GM12878 (cell line): ENCODE measurements at regions not wholly inside any gene's neighbourhood (a gene's known extent, or its start where the extent isn't known, plus 50 kb on each side); places are given as distances from the start of the nearest gene placed in this dataset.
"Not testable (repeated sequence)": the region's sequence is repeated elsewhere in the genome, so short reads cannot be mapped to it uniquely, and the experiment has no call there.

Experiments used
- ATAC-seq: fragments of 200-7000 bp; cut with Tn5 transposase; 3 replicates; pipeline ENCODE4 v1.9.1; 2020; ENCODE audit warnings: mild to moderate bottlenecking, moderate library complexity
- BruUV-seq: library from RNA; stranded (reverse); fragments of 400-500 nt; replicated peaks from 2 replicates; lab custom pipeline; 2021; lab: Mats Ljungman, UMichigan
- CTCF ChIA-PET: fragments of 300-600 bp; sonication (Branson Sonifier 250); formaldehyde crosslinking; extraction: SDS; loops from one replicate; lab custom pipeline; 2021; ENCODE audit warnings: inconsistent platforms; lab: Yijun Ruan, JAX
- POLR2A ChIA-PET: fragments of 350-600 bp; formaldehyde crosslinking; extraction: SDS; loops from one replicate; lab custom pipeline; 2021; ENCODE audit warnings: inconsistent platforms; lab: Charles Lee
- RAD21 ChIA-PET: fragments of 300-600 bp; sonication (Branson Sonifier 250); formaldehyde crosslinking; loops from one replicate; lab custom pipeline; 2023; ENCODE audit warnings: antibody characterized with exemption; ENCODE audit not compliant: unreplicated experiment; lab: Charles Lee
- SMC1A ChIA-PET: fragments of 300-600 bp; sonication (Branson Sonifier 250); formaldehyde crosslinking; loops from one replicate; lab custom pipeline; 2023; ENCODE audit not compliant: unreplicated experiment, uncharacterized antibody; lab: Charles Lee
- DNase-seq: peaks from one replicate; pipeline ENCODE4 v3.0.0-alpha.2; 2011; ENCODE audit warnings: low read depth, low spot score
- FAIRE-seq: peaks from 3 replicates; lab custom pipeline; 2011; peaks lifted over from hg19 to GRCh38; lab: Jason Lieb, UNC
- H2AFZ ChIP-seq: 2 replicates; pipeline ENCODE4 v1.6.0; 2011; ENCODE audit warnings: low read depth, low read length, control low read depth; ENCODE audit not compliant: control insufficient read depth
- H3K27ac ChIP-seq: 2 replicates; pipeline ENCODE4 v1.5.1; 2011; ENCODE audit warnings: control low read depth; ENCODE audit not compliant: control insufficient read depth, insufficient read depth
- H3K27me3 ChIP-seq, 2 experiments: replicated peaks in 1 of 2; 2 replicates each; pipeline versions ENCODE4 v1.6.0 to v1.6.1; 2011; ENCODE audit warnings: low read length in 1 of 2; ENCODE audit not compliant: control insufficient read depth in 2 of 2, insufficient read depth in 2 of 2
- H3K36me3 ChIP-seq, 2 experiments: 2 replicates each; pipeline ENCODE4 v1.5.1; 2011; ENCODE audit warnings: low read length in 1 of 2; ENCODE audit not compliant: control insufficient read depth in 2 of 2, insufficient read depth in 2 of 2
- H3K4me1 ChIP-seq: 2 replicates; pipeline ENCODE4 v1.6.1; 2011; ENCODE audit warnings: mild to moderate bottlenecking, low read length, moderate library complexity, mixed read lengths; ENCODE audit not compliant: control insufficient read depth, insufficient read depth
- H3K4me2 ChIP-seq: 2 replicates; pipeline ENCODE4 v1.6.0; 2011; ENCODE audit warnings: control low read depth; ENCODE audit not compliant: control insufficient read depth, insufficient read depth
- H3K4me3 ChIP-seq: fragments of 200-600 bp; sonication (generic); 2 replicates; pipeline ENCODE4 v1.5.1; 2016
- H3K79me2 ChIP-seq: 2 replicates; pipeline ENCODE4 v1.6.0; 2011; ENCODE audit warnings: low read length; ENCODE audit not compliant: control insufficient read depth, insufficient read depth
- H3K9ac ChIP-seq: 2 replicates; pipeline ENCODE4 v1.8.0; 2011; ENCODE audit warnings: low read length, control low read depth, mixed read lengths; ENCODE audit not compliant: control insufficient read depth, insufficient read depth
- H3K9me3 ChIP-seq: replicated peaks from 3 replicates; pipeline ENCODE4 v1.5.1; 2011; ENCODE audit warnings: mild to moderate bottlenecking, low read length; ENCODE audit not compliant: control insufficient read depth, insufficient read depth
- H4K20me1 ChIP-seq: 2 replicates; pipeline ENCODE4 v1.6.0; 2011; ENCODE audit not compliant: control insufficient read depth, insufficient read depth
- ASH2L ChIP-seq: fragments of 300-600, 200-600 bp; sonication (generic); IDR thresholded peaks from 2 replicates; pipeline ENCODE4 v1.6.1; 2017; ENCODE audit warnings: low read depth, mild to moderate bottlenecking, borderline replicate concordance
- CBX5 ChIP-seq: sonication (generic); IDR thresholded peaks from 2 replicates; pipeline ENCODE4 v1.6.1; 2016; ENCODE audit warnings: low read depth, moderate library complexity, mild to moderate bottlenecking, inconsistent platforms
- FOS ChIP-seq: IDR thresholded peaks from 3 replicates; pipeline ENCODE4 v1.6.1; 2011; ENCODE audit warnings: borderline replicate concordance; ENCODE audit not compliant: insufficient read length; ENCODE audit errors: extremely low read depth
- ZNF217 ChIP-seq: fragments of 450-650 bp; IDR thresholded peaks from 2 replicates; pipeline ENCODE4 v1.6.1; 2017; ENCODE audit warnings: antibody characterized with exemption, mild to moderate bottlenecking
- WGBS: methylation state at CpG from one replicate; pipeline ENCODE4 v1.1.6; 2016; ENCODE audit warnings: low lambda C conversion rate; ENCODE audit not compliant: insufficient replicate concordance, insufficient coverage; ENCODE audit errors: missing lambda C conversion rate; 5-methylcytosine and 5-hydroxymethylcytosine counted together
- in situ Hi-C: fragments of 300-500 bp; cut with MboI; formaldehyde crosslinking; loops from 9 replicates; pipeline ENCODE4 v1.14.3; 2018; ENCODE audit warnings: mixed read lengths
- intact Hi-C: fragments of 100-400 bp; cut with micrococcal nuclease; formaldehyde crosslinking; loops from one replicate; pipeline ENCODE4 v1.14.2; 2022; ENCODE audit not compliant: unreplicated experiment
- TF ChIP-seq, protein P1 (sequence below): fragments of 450-650 bp; IDR thresholded peaks from 2 replicates; pipeline ENCODE4 v1.6.1; 2017; ENCODE audit warnings: mild to moderate bottlenecking, moderate library complexity
- TF ChIP-seq, protein P2 (sequence below): fragments of 450-650 bp; conservative IDR thresholded peaks from 2 replicates; pipeline ENCODE4 v1.6.1; 2017; ENCODE audit warnings: mild to moderate bottlenecking, moderate library complexity
- TF ChIP-seq, protein P3 (sequence below): IDR thresholded peaks from 2 replicates; pipeline ENCODE4 v1.6.1; 2011; ENCODE audit warnings: borderline replicate concordance, low read depth, mild to moderate bottlenecking, moderate library complexity, low read length; ENCODE audit not compliant: insufficient read depth, poor library complexity, severe bottlenecking

DNA sequence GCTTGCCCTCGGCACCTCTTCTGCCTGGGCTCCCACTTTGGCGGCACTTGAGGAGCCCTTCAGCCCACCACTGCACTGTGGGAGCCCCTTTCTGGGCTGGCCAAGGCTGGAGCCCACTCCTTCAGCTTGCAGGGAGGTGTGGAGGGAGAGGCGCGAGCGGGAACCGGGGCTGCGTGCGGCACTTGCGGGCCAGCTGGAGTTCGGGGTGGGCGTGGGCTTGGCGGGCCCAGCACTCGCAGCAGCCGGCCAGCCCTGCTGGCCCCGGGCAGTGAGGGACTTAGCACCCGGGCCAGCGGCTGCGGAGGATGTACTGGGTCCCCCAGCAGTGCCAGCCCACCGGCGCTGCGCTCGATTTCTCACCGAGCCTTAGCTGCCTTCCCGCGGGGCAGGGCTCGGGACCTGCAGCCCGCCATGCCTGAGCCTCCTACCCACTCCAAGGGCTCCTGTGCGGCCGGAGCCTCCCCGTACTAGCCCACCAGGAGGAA lies 699.1 kb downstream of the C12orf50 start:
- H3K4me3 ChIP-seq, H4K20me1 ChIP-seq, intact Hi-C loops, H3K36me3 ChIP-seq, FAIRE-seq, H2AFZ ChIP-seq, H3K9me3 ChIP-seq, BruUV-seq, ATAC-seq, H3K27me3 ChIP-seq, RAD21 ChIA-PET, H3K79me2 ChIP-seq, H3K27ac ChIP-seq, in situ Hi-C loops, DNase-seq, CTCF ChIA-PET, H3K4me2 ChIP-seq, POLR2A ChIA-PET, H3K4me1 ChIP-seq, H3K9ac ChIP-seq, SMC1A ChIA-PET: not testable (repeated sequence)
- 76% methylated on average over 16 of the region's 30 CpGs for WGBS

DNA sequence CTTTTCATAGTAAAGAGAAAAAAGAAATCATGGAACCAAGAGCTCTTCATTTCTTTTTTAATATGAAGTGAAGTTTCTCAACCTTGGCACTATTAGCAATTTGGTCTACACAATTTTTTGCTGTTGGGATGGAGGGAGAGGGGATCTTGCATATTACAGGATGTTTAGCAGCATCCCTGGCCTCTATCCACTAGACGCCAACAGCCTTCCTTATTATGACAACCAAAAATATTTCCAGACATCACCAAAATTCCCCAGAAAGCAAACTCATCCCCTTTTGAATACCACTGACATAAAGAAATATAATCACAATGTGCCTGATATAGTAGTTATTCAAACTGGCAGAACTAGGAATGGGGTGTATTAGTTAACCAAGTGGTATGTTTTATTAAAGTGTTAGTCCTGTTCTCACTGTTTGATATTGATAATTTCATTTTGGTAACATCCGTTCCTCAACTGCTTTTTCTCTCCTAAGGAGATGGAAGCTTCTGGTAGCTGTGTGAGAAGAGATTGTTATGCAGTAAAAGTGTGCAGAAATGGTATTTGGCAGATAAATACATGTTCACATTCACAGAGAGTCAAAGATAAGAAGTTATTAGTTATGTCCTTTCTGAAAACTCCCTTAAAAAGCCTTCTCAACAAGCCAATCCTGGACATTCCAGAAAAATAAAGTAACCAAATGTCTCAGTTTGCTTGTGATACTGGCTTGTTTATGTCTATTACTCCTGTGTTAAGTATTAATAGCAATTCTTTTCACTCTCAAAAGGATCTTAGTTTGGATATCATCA lies 699.9 kb downstream of the C12orf50 start:
- no peak overlapping the region for H3K9ac ChIP-seq
- H3K27me3 ChIP-seq: no peaks in the 10 kb centered on the region
- TF ChIP-seq, protein P1, sequence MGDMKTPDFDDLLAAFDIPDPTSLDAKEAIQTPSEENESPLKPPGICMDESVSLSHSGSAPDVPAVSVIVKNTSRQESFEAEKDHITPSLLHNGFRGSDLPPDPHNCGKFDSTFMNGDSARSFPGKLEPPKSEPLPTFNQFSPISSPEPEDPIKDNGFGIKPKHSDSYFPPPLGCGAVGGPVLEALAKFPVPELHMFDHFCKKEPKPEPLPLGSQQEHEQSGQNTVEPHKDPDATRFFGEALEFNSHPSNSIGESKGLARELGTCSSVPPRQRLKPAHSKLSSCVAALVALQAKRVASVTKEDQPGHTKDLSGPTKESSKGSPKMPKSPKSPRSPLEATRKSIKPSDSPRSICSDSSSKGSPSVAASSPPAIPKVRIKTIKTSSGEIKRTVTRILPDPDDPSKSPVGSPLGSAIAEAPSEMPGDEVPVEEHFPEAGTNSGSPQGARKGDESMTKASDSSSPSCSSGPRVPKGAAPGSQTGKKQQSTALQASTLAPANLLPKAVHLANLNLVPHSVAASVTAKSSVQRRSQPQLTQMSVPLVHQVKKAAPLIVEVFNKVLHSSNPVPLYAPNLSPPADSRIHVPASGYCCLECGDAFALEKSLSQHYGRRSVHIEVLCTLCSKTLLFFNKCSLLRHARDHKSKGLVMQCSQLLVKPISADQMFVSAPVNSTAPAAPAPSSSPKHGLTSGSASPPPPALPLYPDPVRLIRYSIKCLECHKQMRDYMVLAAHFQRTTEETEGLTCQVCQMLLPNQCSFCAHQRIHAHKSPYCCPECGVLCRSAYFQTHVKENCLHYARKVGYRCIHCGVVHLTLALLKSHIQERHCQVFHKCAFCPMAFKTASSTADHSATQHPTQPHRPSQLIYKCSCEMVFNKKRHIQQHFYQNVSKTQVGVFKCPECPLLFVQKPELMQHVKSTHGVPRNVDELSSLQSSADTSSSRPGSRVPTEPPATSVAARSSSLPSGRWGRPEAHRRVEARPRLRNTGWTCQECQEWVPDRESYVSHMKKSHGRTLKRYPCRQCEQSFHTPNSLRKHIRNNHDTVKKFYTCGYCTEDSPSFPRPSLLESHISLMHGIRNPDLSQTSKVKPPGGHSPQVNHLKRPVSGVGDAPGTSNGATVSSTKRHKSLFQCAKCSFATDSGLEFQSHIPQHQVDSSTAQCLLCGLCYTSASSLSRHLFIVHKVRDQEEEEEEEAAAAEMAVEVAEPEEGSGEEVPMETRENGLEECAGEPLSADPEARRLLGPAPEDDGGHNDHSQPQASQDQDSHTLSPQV: no peak
- TF ChIP-seq ZNF217 (no peak), FOS (no peak), ASH2L (no peak), CBX5 (no peak)
- TF ChIP-seq, protein P2, sequence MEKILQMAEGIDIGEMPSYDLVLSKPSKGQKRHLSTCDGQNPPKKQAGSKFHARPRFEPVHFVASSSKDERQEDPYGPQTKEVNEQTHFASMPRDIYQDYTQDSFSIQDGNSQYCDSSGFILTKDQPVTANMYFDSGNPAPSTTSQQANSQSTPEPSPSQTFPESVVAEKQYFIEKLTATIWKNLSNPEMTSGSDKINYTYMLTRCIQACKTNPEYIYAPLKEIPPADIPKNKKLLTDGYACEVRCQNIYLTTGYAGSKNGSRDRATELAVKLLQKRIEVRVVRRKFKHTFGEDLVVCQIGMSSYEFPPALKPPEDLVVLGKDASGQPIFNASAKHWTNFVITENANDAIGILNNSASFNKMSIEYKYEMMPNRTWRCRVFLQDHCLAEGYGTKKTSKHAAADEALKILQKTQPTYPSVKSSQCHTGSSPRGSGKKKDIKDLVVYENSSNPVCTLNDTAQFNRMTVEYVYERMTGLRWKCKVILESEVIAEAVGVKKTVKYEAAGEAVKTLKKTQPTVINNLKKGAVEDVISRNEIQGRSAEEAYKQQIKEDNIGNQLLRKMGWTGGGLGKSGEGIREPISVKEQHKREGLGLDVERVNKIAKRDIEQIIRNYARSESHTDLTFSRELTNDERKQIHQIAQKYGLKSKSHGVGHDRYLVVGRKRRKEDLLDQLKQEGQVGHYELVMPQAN: no peak
- TF ChIP-seq, protein P3, sequence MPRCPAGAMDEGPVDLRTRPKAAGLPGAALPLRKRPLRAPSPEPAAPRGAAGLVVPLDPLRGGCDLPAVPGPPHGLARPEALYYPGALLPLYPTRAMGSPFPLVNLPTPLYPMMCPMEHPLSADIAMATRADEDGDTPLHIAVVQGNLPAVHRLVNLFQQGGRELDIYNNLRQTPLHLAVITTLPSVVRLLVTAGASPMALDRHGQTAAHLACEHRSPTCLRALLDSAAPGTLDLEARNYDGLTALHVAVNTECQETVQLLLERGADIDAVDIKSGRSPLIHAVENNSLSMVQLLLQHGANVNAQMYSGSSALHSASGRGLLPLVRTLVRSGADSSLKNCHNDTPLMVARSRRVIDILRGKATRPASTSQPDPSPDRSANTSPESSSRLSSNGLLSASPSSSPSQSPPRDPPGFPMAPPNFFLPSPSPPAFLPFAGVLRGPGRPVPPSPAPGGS: no peak
- TF ChIP-seq, all 136 proteins: peak for 0
- Histone ChIP-seq H3K4me3 (no peak overlapping the region), H2AFZ (no peak overlapping the region), H3K27ac (no peak overlapping the region), H3K79me2 (no peaks in the 10 kb centered on the region), H3K9me3 (no peaks in the 10 kb centered on the region), H3K36me3 (no peaks in the 10 kb centered on the region), H4K20me1 (no peaks in the 10 kb centered on the region), H3K4me2 (no peak overlapping the region), H3K4me1 (no peaks in the 10 kb centered on the region)
- WGBS: 42% methylated on average over 2 of the region's 2 CpGs
- SMC1A ChIA-PET: no interaction called here
- intact Hi-C loops (no loop called here), in situ Hi-C loops (no loop called here)
- no TSS peak for BruUV-seq
- CTCF ChIA-PET: no interaction called here
- ATAC-seq: no peak
- POLR2A ChIA-PET: no interaction called here
- RAD21 ChIA-PET: no interaction called here
- no peak for FAIRE-seq
- no peak for DNase-seq
